ENCODE measurements at regions not wholly inside any gene's neighbourhood (a gene's known extent, or its start where the extent isn't known, plus 50 kb on each side); places are given as distances from the start of the nearest gene placed in this dataset.

GRCh38 chr3:168475704-168476103 is 380.0 kb upstream of the GOLIM4 start:
- Mint-ChIP-seq H3K4me1 (peaks cover 9% of the 10 kb centered on the region), H3K9me3 (no peaks in the 10 kb centered on the region), H3K4me3 (no peak overlapping the region), H3K27ac (no peak overlapping the region), H3K36me3 (ENCODE audit: low read depth) (no peaks in the 10 kb centered on the region), H3K27me3 (ENCODE audit: insufficient read depth) (no peaks in the 10 kb centered on the region)
- DNase-seq, result no peak
- H3K9ac ChIP-seq (ENCODE audit: extremely low read depth, low read length, poor library complexity, severe bottlenecking), result no peak overlapping the region
- H3K36me3 ChIP-seq (ENCODE audit: control insufficient read depth, insufficient read depth, low read length), result no peaks in the 10 kb centered on the region
- H3K27me3 ChIP-seq (ENCODE audit: control insufficient read depth, insufficient read depth, low read length, poor library complexity, severe bottlenecking), result no peaks in the 10 kb centered on the region
- H3K27ac ChIP-seq (ENCODE audit: low read depth, low read length), result peak overlapping the region; percentile 44
- TF ChIP-seq CTCF (conservative IDR thresholded peaks at IDR 0.05), result no peak
- no peak overlapping the region for H3K4me3 ChIP-seq (ENCODE audit: low read length)
- peaks cover 11% of the 10 kb centered on the region for H3K4me1 ChIP-seq (ENCODE audit: control insufficient read depth, insufficient read depth, low read length)
- no peaks in the 10 kb centered on the region for H3K9me3 ChIP-seq (ENCODE audit: control insufficient read depth, low read length)
- WGBS, 2 experiments (ENCODE audit: insufficient coverage in 1 of 2, insufficient read length in 1 of 2), result no CpG with 5 or more reads among the region's 1 CpG

- Mint-ChIP-seq H3K4me3 (no peak overlapping the region), H3K27ac (no peak overlapping the region), H3K9me3 (no peaks in the 10 kb centered on the region), H3K36me3 (ENCODE audit: low read depth) (no peaks in the 10 kb centered on the region), H3K27me3 (ENCODE audit: insufficient read depth) (no peaks in the 10 kb centered on the region), H3K4me1 (peaks cover 9% of the 10 kb centered on the region)
- WGBS, 2 experiments (ENCODE audit: insufficient coverage in 1 of 2, insufficient read length in 1 of 2), result 33 to 84% methylated on average over 1 to 4 of the region's 4 CpGs
- H3K9me3 ChIP-seq (ENCODE audit: control insufficient read depth, low read length), result no peaks in the 10 kb centered on the region
- no peak overlapping the region for H3K4me3 ChIP-seq (ENCODE audit: low read length)
- no peaks in the 10 kb centered on the region for H3K36me3 ChIP-seq (ENCODE audit: control insufficient read depth, insufficient read depth, low read length)
- no peak for DNase-seq
- H3K4me1 ChIP-seq (ENCODE audit: control insufficient read depth, insufficient read depth, low read length), result peaks cover 11% of the 10 kb centered on the region
- H3K27ac ChIP-seq (ENCODE audit: low read depth, low read length), result peak overlapping the region; percentile 80
- no peaks in the 10 kb centered on the region for H3K27me3 ChIP-seq (ENCODE audit: control insufficient read depth, insufficient read depth, low read length, poor library complexity, severe bottlenecking)
- TF ChIP-seq CTCF (conservative IDR thresholded peaks at IDR 0.05), result no peak
- H3K9ac ChIP-seq (ENCODE audit: extremely low read depth, low read length, poor library complexity, severe bottlenecking), result no peak overlapping the region
These were observed 377.7 kb upstream of the GOLIM4 start for GRCh38 chr3:168473334-168473890.

GRCh38 chr3:168472783-168473182 is 377.1 kb upstream of the GOLIM4 start:
- Mint-ChIP-seq H3K36me3 (ENCODE audit: low read depth) (no peaks in the 10 kb centered on the region), H3K4me3 (no peak overlapping the region), H3K27ac (no peak overlapping the region), H3K4me1 (peaks cover 9% of the 10 kb centered on the region), H3K9me3 (no peaks in the 10 kb centered on the region), H3K27me3 (ENCODE audit: insufficient read depth) (no peaks in the 10 kb centered on the region)
- no peak overlapping the region for H3K9ac ChIP-seq (ENCODE audit: extremely low read depth, low read length, poor library complexity, severe bottlenecking)
- no peak overlapping the region for H3K4me3 ChIP-seq (ENCODE audit: low read length)
- H3K9me3 ChIP-seq (ENCODE audit: control insufficient read depth, low read length), result no peaks in the 10 kb centered on the region
- H3K4me1 ChIP-seq (ENCODE audit: control insufficient read depth, insufficient read depth, low read length), result peaks cover 11% of the 10 kb centered on the region
- DNase-seq, result no peak
- no peaks in the 10 kb centered on the region for H3K27me3 ChIP-seq (ENCODE audit: control insufficient read depth, insufficient read depth, low read length, poor library complexity, severe bottlenecking)
- no peak for TF ChIP-seq CTCF (conservative IDR thresholded peaks at IDR 0.05)
- no peaks in the 10 kb centered on the region for H3K36me3 ChIP-seq (ENCODE audit: control insufficient read depth, insufficient read depth, low read length)
- H3K27ac ChIP-seq (ENCODE audit: low read depth, low read length), result peak overlapping the region; percentile 80

Measured in endodermal cell (in vitro differentiated cells).